Stomach (tissue), 4 donors: ENCODE measurements at regions not wholly inside any gene's neighbourhood (a gene's known extent, or its start where the extent isn't known, plus 50 kb on each side); places are given as distances from the start of the nearest gene placed in this dataset.

Source experiments
- CTCF ChIP-seq, 7 experiments: fragments of 450-650 bp in 4 of 7; fragments of 200-600 bp in 3 of 7; sonication (generic) in 3 of 7; IDR thresholded peaks; one replicate each; pipeline ENCODE4 v1.5.1; 2016 to 2019; ENCODE audit warnings: antibody characterized with exemption in 7 of 7, control low read depth in 2 of 7, mild to moderate bottlenecking in 1 of 7
- POLR2A ChIP-seq, 4 donors: fragments of 450-650 bp; IDR thresholded peaks; one replicate each; pipeline ENCODE4 v1.6.1; 2016; ENCODE audit warnings: antibody characterized with exemption in 4 of 4, control low read depth in 2 of 4, mild to moderate bottlenecking in 1 of 4, moderate library complexity in 1 of 4

- TF ChIP-seq CTCF (IDR thresholded peaks at IDR 0.05) = no peak
- TF ChIP-seq POLR2A (IDR thresholded peaks at IDR 0.05) = no peak
Observed at GRCh38 chr6:27541933-27542297, 69.0 kb upstream of the ZNF184 start.
